GM23338 (cell line): ENCODE measurements at regions not wholly inside any gene's neighbourhood (a gene's known extent, or its start where the extent isn't known, plus 50 kb on each side); places are given as distances from the start of the nearest gene placed in this dataset.

Source experiments
- ATAC-seq: fragments of 200-7000 bp; cut with Tn5 transposase; 3 replicates; pipeline ENCODE4 v1.9.1; 2020
- DNase-seq: peaks from one replicate; pipeline ENCODE4 v3.0.0-alpha.2; 2015; ENCODE audit warnings: low spot score
- H2AFZ ChIP-seq: fragments of 200-600 bp; sonication (generic); 2 replicates; pipeline ENCODE4 v1.8.0; 2016; ENCODE audit warnings: antibody characterized with exemption, mild to moderate bottlenecking, moderate library complexity
- H3F3A ChIP-seq: fragments of 200-600 bp; sonication (generic); replicated peaks from 2 replicates; pipeline ENCODE4 v1.8.0; 2017; ENCODE audit warnings: antibody characterized with exemption, mixed run types, low read depth
- H3K27ac ChIP-seq: fragments of 200-600 bp; sonication (generic); 2 replicates; pipeline ENCODE4 v1.6.1; 2016; ENCODE audit warnings: low read depth
- H3K27me3 ChIP-seq: fragments of 200-600 bp; sonication (generic); 2 replicates; pipeline ENCODE4 v1.8.0; 2016; ENCODE audit warnings: mild to moderate bottlenecking, mixed run types, moderate library complexity; ENCODE audit not compliant: insufficient read depth
- H3K36me3 ChIP-seq: fragments of 200-600 bp; sonication (generic); 2 replicates; pipeline ENCODE4 v1.8.0; 2016; ENCODE audit warnings: mild to moderate bottlenecking; ENCODE audit not compliant: insufficient read depth
- H3K4me1 ChIP-seq: fragments of 200-600 bp; sonication (generic); 2 replicates; pipeline ENCODE4 v1.8.0; 2016; ENCODE audit warnings: mild to moderate bottlenecking, moderate library complexity; ENCODE audit not compliant: insufficient read depth
- H3K4me2 ChIP-seq: fragments of 200-600 bp; sonication (generic); 2 replicates; pipeline ENCODE4 v1.7.1; 2017; ENCODE audit warnings: mixed run types
- H3K4me3 ChIP-seq: fragments of 200-600 bp; sonication (generic); 2 replicates; pipeline ENCODE4 v1.6.1; 2016; ENCODE audit warnings: mixed run types
- H3K79me2 ChIP-seq: fragments of 200-600 bp; sonication (generic); replicated peaks from 2 replicates; pipeline ENCODE4 v1.8.0; 2017; ENCODE audit warnings: mild to moderate bottlenecking; ENCODE audit not compliant: insufficient read depth
- H3K9me2 ChIP-seq: fragments of 200-600 bp; sonication (generic); 2 replicates; pipeline ENCODE4 v1.8.0; 2017; ENCODE audit not compliant: insufficient read depth
- H4K20me1 ChIP-seq: fragments of 200-600 bp; sonication (generic); replicated peaks from 2 replicates; pipeline ENCODE4 v1.8.0; 2017; ENCODE audit warnings: mild to moderate bottlenecking; ENCODE audit not compliant: insufficient read depth
- H3K27ac Mint-ChIP-seq: 2 replicates; pipeline ENCODE4 v1.8.0; 2020; ENCODE audit warnings: inconsistent platforms, mild to moderate bottlenecking, moderate library complexity, mixed read lengths
- H3K27me3 Mint-ChIP-seq: 3 replicates; pipeline ENCODE4 v1.8.0; 2022; ENCODE audit warnings: low read depth, mild to moderate bottlenecking, moderate library complexity, mixed read lengths, inconsistent platforms; ENCODE audit not compliant: insufficient read depth, poor library complexity
- H3K36me3 Mint-ChIP-seq: 3 replicates; pipeline ENCODE4 v1.8.0; 2021; ENCODE audit warnings: low read depth, mild to moderate bottlenecking, inconsistent platforms, moderate library complexity, mixed read lengths
- H3K4me1 Mint-ChIP-seq: 3 replicates; pipeline ENCODE4 v1.8.0; 2020; ENCODE audit warnings: mild to moderate bottlenecking, inconsistent platforms, mixed read lengths
- H3K4me3 Mint-ChIP-seq: 3 replicates; pipeline ENCODE4 v1.8.0; 2021; ENCODE audit warnings: moderate library complexity, mild to moderate bottlenecking, inconsistent platforms, mixed read lengths
- H3K9me3 Mint-ChIP-seq: 3 replicates; pipeline ENCODE4 v1.8.0; 2020; ENCODE audit warnings: moderate library complexity, mild to moderate bottlenecking, inconsistent platforms, mixed read lengths
- CREB1 ChIP-seq: fragments of 250-450 bp; sonication (Bioruptor Pico); IDR thresholded peaks from 2 replicates; pipeline ENCODE4 v1.5.0; 2020; ENCODE audit warnings: low read depth, mild to moderate bottlenecking, moderate library complexity
- CTCF ChIP-seq, 2 experiments: fragments of 200-600 bp in 1 of 2; sonication (generic) in 1 of 2; conservative IDR thresholded peaks; 2 replicates each; pipeline versions ENCODE4 v1.5.1 to v1.6.1; 2016 to 2017; ENCODE audit warnings: antibody characterized with exemption in 2 of 2, low read depth in 2 of 2, mild to moderate bottlenecking in 2 of 2, moderate library complexity in 1 of 2
- NANOG ChIP-seq: IDR thresholded peaks from 2 replicates; pipeline ENCODE4 v1.6.1; 2016; ENCODE audit warnings: antibody characterized with exemption, borderline replicate concordance
- POLR2AphosphoS5 ChIP-seq: IDR thresholded peaks from 2 replicates; pipeline ENCODE4 v1.6.1; 2016; ENCODE audit warnings: antibody characterized with exemption, low read depth
- REST ChIP-seq: IDR thresholded peaks from one replicate; pipeline ENCODE4 v1.6.1; 2018; ENCODE audit warnings: antibody characterized with exemption; ENCODE audit not compliant: unreplicated experiment
- ZNF114 ChIP-seq: fragments of 250-450 bp; sonication (Bioruptor Pico); IDR thresholded peaks from 2 replicates; pipeline ENCODE4 v1.5.0; 2020; ENCODE audit warnings: mild to moderate bottlenecking, moderate library complexity
- ZNF331 ChIP-seq: fragments of 250-450 bp; sonication (Bioruptor Pico); IDR thresholded peaks from 2 replicates; pipeline ENCODE4 v1.5.0; 2020; ENCODE audit warnings: low read depth, mild to moderate bottlenecking, moderate library complexity

- H3K4me3 Mint-ChIP-seq: no peak overlapping the region
- H3K4me1 Mint-ChIP-seq: peaks cover 34% of the 10 kb centered on the region; the same call in 2 of the 3 replicates
- Histone ChIP-seq H3F3A (no peaks in the 10 kb centered on the region), H3K4me1 (peaks cover 18% of the 10 kb centered on the region; the same call in 1 of the 2 replicates), H3K4me3 (no peak overlapping the region), H3K79me2 (no peaks in the 10 kb centered on the region), H3K9me2 (no peaks in the 10 kb centered on the region), H3K27me3 (no peaks in the 10 kb centered on the region), H3K27ac (no peak overlapping the region), H4K20me1 (no peaks in the 10 kb centered on the region), H2AFZ (no peak overlapping the region; the same call in 1 of the 2 replicates), H3K36me3 (no peaks in the 10 kb centered on the region), H3K4me2 (no peak overlapping the region)
- no peak overlapping the region for H3K27ac Mint-ChIP-seq
- no peak for DNase-seq
- no peaks in the 10 kb centered on the region for H3K27me3 Mint-ChIP-seq
- ATAC-seq: peak; percentile 38
- TF ChIP-seq REST (no peak), CTCF (conservative IDR thresholded peaks at IDR 0.05; ENCODE audit: low read depth in 2 of 2) (no peak)
- H3K36me3 Mint-ChIP-seq: no peaks in the 10 kb centered on the region
- peaks cover 2% of the 10 kb centered on the region; the same call in 1 of the 3 replicates for H3K9me3 Mint-ChIP-seq
Observed at GRCh38 chr1:115908565-115909274, 67.6 kb upstream of the SLC22A15 start.

GRCh38 chr1:115910231-115910630 is 66.1 kb upstream of the SLC22A15 start:
- Histone ChIP-seq H3K36me3 (no peaks in the 10 kb centered on the region), H4K20me1 (no peaks in the 10 kb centered on the region), H3K4me1 (peaks cover 33% of the 10 kb centered on the region), H3K4me2 (no peak overlapping the region), H2AFZ (no peak overlapping the region), H3K4me3 (no peak overlapping the region), H3K27ac (no peak overlapping the region), H3F3A (no peaks in the 10 kb centered on the region), H3K27me3 (no peaks in the 10 kb centered on the region), H3K9me2 (no peaks in the 10 kb centered on the region), H3K79me2 (no peaks in the 10 kb centered on the region)
- Mint-ChIP-seq H3K27me3 (no peaks in the 10 kb centered on the region), H3K36me3 (no peaks in the 10 kb centered on the region), H3K4me1 (peaks cover 48% of the 10 kb centered on the region; the same call in 2 of the 3 replicates), H3K27ac (no peak overlapping the region), H3K4me3 (no peak overlapping the region), H3K9me3 (peaks cover 2% of the 10 kb centered on the region; the same call in 1 of the 3 replicates)
- DNase-seq (no peak), ATAC-seq (no peak)
- TF ChIP-seq NANOG: no peak
- no peak for TF ChIP-seq CREB1 (CRISPR knock-in tag)
- TF ChIP-seq CTCF (conservative IDR thresholded peaks at IDR 0.05; ENCODE audit: low read depth in 2 of 2): no peak
- no peak for TF ChIP-seq ZNF331 (CRISPR knock-in tag)
- TF ChIP-seq ZNF114 (CRISPR knock-in tag): no peak
- no peak for TF ChIP-seq POLR2AphosphoS5
